Hepatocyte (in vitro differentiated cells): ENCODE measurements at regions not wholly inside any gene's neighbourhood (a gene's known extent, or its start where the extent isn't known, plus 50 kb on each side); places are given as distances from the start of the nearest gene placed in this dataset.

Experiments
- DNase-seq: peaks from one replicate; pipeline ENCODE4 v3.0.0-alpha.2; 2016; ENCODE audit warnings: low spot score
- H2AFZ ChIP-seq: fragments of 200-600 bp; sonication (generic); 2 replicates; pipeline ENCODE4 v1.6.0; 2016; ENCODE audit warnings: antibody characterized with exemption, mild to moderate bottlenecking
- H3K27ac ChIP-seq: fragments of 200-600 bp; sonication (generic); 2 replicates; pipeline ENCODE4 v1.5.1; 2016; ENCODE audit warnings: mild to moderate bottlenecking
- H3K27me3 ChIP-seq: fragments of 200-600 bp; sonication (generic); 2 replicates; pipeline ENCODE4 v1.6.1; 2016
- H3K36me3 ChIP-seq: fragments of 200-600 bp; sonication (generic); replicated peaks from 2 replicates; pipeline ENCODE4 v1.5.1; 2016; ENCODE audit warnings: low read depth; ENCODE audit not compliant: insufficient read depth
- H3K4me1 ChIP-seq: fragments of 200-600 bp; sonication (generic); 2 replicates; pipeline ENCODE4 v1.5.1; 2016; ENCODE audit warnings: mild to moderate bottlenecking, moderate library complexity; ENCODE audit not compliant: insufficient read depth
- H3K4me2 ChIP-seq: fragments of 200-600 bp; sonication (generic); 2 replicates; pipeline ENCODE4 v1.6.0; 2016
- H3K4me3 ChIP-seq: fragments of 200-600 bp; sonication (generic); 2 replicates; pipeline ENCODE4 v1.5.1; 2016; ENCODE audit warnings: mild to moderate bottlenecking
- H3K79me2 ChIP-seq: fragments of 200-600 bp; sonication (generic); 2 replicates; pipeline ENCODE4 v1.6.0; 2017; ENCODE audit warnings: mild to moderate bottlenecking
- H3K9me2 ChIP-seq: fragments of 200-600 bp; sonication (generic); replicated peaks from 2 replicates; pipeline ENCODE4 v1.6.0; 2017; ENCODE audit warnings: mild to moderate bottlenecking; ENCODE audit not compliant: insufficient read depth
- H3K9me3 ChIP-seq: fragments of 200-600 bp; sonication (generic); 2 replicates; pipeline ENCODE4 v1.5.1; 2016; ENCODE audit warnings: low read depth, mild to moderate bottlenecking
- H4K20me1 ChIP-seq: fragments of 200-600 bp; sonication (generic); 2 replicates; pipeline ENCODE4 v1.6.0; 2016; ENCODE audit warnings: mild to moderate bottlenecking; ENCODE audit not compliant: insufficient read depth, poor library complexity, severe bottlenecking
- EZH2 ChIP-seq: fragments of 200-600 bp; sonication (generic); IDR thresholded peaks from 2 replicates; pipeline ENCODE4 v1.6.1; 2016; ENCODE audit warnings: antibody characterized with exemption, mild to moderate bottlenecking, borderline replicate concordance
- EZH2phosphoT487 ChIP-seq: fragments of 200-600 bp; sonication (generic); IDR thresholded peaks from one replicate; pipeline ENCODE4 v1.6.1; 2018; ENCODE audit warnings: antibody characterized with exemption, mild to moderate bottlenecking, low read depth, moderate library complexity; ENCODE audit not compliant: unreplicated experiment, severe bottlenecking
- WGBS: methylation state at CpG from one replicate; pipeline ENCODE4 v1.1.6; 2016; ENCODE audit warnings: low lambda C conversion rate; ENCODE audit errors: missing lambda C conversion rate; 5-methylcytosine and 5-hydroxymethylcytosine counted together
- TF ChIP-seq, protein P1 (sequence below): fragments of 200-600 bp; sonication (generic); IDR thresholded peaks from 2 replicates; pipeline ENCODE4 v1.5.1; 2016; ENCODE audit warnings: antibody characterized with exemption, mild to moderate bottlenecking; ENCODE audit not compliant: poor library complexity

DNA sequence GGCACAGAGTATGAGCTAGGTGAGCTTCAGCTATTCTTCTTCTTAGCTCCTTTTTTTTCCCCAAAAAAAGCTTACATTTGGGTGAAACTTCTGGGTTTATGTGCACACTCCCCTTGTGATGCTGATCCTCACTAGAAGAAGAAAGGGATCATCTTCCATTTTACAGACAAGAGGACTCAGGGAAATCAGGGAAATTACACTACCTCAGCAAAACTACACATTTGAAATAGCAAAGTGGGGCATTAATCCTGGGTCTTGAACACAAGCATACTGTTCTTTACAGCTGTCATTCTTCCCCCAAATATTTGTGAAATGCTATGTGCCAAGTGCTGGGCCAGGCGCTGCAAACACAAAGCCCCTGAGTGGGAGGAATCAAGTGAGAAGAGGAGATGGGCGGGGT lies 68.6 kb upstream of the NFIL3 start:
- Histone ChIP-seq H3K4me1 (no peaks in the 10 kb centered on the region), H4K20me1 (no peaks in the 10 kb centered on the region), H3K4me2 (no peak overlapping the region), H3K36me3 (no peaks in the 10 kb centered on the region), H3K79me2 (no peaks in the 10 kb centered on the region), H3K9me2 (no peaks in the 10 kb centered on the region), H3K4me3 (no peak overlapping the region), H2AFZ (no peak overlapping the region), H3K27me3 (no peaks in the 10 kb centered on the region), H3K9me3 (no peaks in the 10 kb centered on the region), H3K27ac (no peak overlapping the region)
- no peak for DNase-seq
- no peak for TF ChIP-seq EZH2phosphoT487
- no peak for TF ChIP-seq EZH2
- TF ChIP-seq, protein P1, sequence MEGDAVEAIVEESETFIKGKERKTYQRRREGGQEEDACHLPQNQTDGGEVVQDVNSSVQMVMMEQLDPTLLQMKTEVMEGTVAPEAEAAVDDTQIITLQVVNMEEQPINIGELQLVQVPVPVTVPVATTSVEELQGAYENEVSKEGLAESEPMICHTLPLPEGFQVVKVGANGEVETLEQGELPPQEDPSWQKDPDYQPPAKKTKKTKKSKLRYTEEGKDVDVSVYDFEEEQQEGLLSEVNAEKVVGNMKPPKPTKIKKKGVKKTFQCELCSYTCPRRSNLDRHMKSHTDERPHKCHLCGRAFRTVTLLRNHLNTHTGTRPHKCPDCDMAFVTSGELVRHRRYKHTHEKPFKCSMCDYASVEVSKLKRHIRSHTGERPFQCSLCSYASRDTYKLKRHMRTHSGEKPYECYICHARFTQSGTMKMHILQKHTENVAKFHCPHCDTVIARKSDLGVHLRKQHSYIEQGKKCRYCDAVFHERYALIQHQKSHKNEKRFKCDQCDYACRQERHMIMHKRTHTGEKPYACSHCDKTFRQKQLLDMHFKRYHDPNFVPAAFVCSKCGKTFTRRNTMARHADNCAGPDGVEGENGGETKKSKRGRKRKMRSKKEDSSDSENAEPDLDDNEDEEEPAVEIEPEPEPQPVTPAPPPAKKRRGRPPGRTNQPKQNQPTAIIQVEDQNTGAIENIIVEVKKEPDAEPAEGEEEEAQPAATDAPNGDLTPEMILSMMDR: no peak
- 85% methylated on average over 2 of the region's 2 CpGs for WGBS

DNA sequence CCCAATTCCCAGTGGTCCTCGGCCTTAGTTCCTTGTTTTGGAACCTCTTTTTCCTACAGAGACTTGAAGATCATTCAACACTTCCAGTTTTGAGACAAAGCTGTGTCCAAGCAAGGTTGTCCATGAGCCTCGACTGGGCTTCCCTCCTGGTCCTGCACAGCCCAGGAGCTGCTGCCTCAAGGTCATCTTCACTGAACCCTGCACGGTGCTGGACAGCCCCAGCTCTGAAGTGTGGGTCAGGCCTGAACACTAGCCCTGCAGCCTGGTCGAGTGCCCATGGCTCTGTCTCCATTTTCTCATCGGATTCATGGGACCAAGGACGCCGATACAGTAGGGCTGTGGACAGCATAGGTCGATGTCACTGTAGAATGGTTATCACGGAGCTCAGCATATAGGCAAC lies 68.0 kb upstream of the NFIL3 start:
- Histone ChIP-seq H3K27me3 (no peaks in the 10 kb centered on the region), H3K4me1 (no peaks in the 10 kb centered on the region), H2AFZ (no peak overlapping the region), H3K4me2 (no peak overlapping the region), H3K79me2 (no peaks in the 10 kb centered on the region), H3K9me2 (no peaks in the 10 kb centered on the region), H3K9me3 (no peaks in the 10 kb centered on the region), H3K36me3 (no peaks in the 10 kb centered on the region), H3K4me3 (no peak overlapping the region), H3K27ac (no peak overlapping the region), H4K20me1 (no peaks in the 10 kb centered on the region)
- no peak for DNase-seq
- WGBS: 97% methylated on average over 9 of the region's 9 CpGs
- TF ChIP-seq, protein P1: no peak
- TF ChIP-seq EZH2 (no peak), EZH2phosphoT487 (no peak)

DNA sequence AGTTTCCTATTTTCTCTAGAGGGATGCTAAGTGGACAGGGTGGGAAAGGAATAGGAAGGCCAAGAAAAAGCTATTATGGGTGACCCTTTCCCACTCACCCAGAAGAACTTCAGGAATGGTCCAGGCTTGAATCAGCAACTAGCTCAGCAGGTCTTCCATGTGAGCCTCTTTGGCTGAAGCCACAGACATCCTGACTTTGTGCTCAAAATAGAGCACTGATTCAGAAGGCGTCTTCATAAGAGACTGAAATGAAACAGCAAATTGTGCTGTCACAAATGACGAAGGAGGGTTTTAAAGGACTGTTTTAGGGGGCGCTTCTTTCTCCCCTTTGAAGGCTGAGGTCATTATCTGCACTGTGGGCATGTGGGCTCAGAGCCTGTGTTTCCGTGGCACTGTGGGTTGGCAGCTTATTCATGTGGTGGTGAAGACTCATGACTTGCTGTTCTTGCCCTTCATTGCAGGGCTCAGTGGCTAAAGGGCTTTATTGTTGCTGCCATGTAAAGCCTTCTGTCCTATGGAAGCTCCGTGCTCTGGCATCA lies 65.8 kb upstream of the NFIL3 start:
- Histone ChIP-seq H3K4me3 (no peak overlapping the region), H3K9me2 (no peaks in the 10 kb centered on the region), H3K4me1 (no peaks in the 10 kb centered on the region), H3K9me3 (no peaks in the 10 kb centered on the region), H3K36me3 (no peaks in the 10 kb centered on the region), H4K20me1 (no peaks in the 10 kb centered on the region), H3K27me3 (no peaks in the 10 kb centered on the region), H3K79me2 (no peaks in the 10 kb centered on the region), H3K4me2 (no peak overlapping the region), H3K27ac (no peak overlapping the region), H2AFZ (no peak overlapping the region)
- WGBS: 87% methylated on average over 5 of the region's 5 CpGs
- TF ChIP-seq EZH2 (no peak), EZH2phosphoT487 (no peak)
- TF ChIP-seq, protein P1: no peak
- no peak for DNase-seq

DNA sequence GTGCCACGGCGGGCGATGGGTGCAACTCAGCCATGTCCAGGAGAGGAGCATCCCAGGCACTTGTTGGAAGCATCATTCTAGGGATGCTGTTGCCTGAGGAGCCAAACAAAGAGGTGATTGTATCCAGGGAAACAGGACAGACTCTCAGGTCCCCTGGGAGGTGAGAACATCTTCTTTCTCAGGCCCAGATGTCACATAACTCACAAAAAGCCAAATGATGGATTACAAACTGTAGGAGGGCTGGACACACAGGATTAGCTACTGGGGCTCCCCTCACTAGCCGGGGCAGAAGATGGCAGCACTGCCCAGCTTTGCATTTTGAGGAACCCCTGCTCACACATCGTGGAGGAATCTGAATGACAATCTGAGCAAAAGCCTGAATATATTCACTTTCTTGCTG lies 64.7 kb upstream of the NFIL3 start:
- TF ChIP-seq EZH2phosphoT487 (no peak), EZH2 (no peak)
- TF ChIP-seq, protein P1: no peak
- Histone ChIP-seq H3K27ac (no peak overlapping the region), H3K4me3 (no peak overlapping the region), H3K27me3 (no peaks in the 10 kb centered on the region), H2AFZ (no peak overlapping the region), H3K4me2 (no peak overlapping the region), H3K4me1 (no peaks in the 10 kb centered on the region), H3K36me3 (no peaks in the 10 kb centered on the region), H3K79me2 (no peaks in the 10 kb centered on the region), H3K9me2 (no peaks in the 10 kb centered on the region), H4K20me1 (no peaks in the 10 kb centered on the region), H3K9me3 (no peaks in the 10 kb centered on the region)
- no peak for DNase-seq
- WGBS: 84% methylated on average over 5 of the region's 5 CpGs
